22Rv1 (cell line): ENCODE measurements at regions not wholly inside any gene's neighbourhood (a gene's known extent, or its start where the extent isn't known, plus 50 kb on each side); places are given as distances from the start of the nearest gene placed in this dataset.

Source experiments
- CTCF ChIP-seq: fragments of 450-650 bp; IDR thresholded peaks from 2 replicates; pipeline ENCODE4 v1.5.1; 2017; ENCODE audit warnings: mild to moderate bottlenecking
- ZFX ChIP-seq: fragments of 450-650 bp; IDR thresholded peaks from 2 replicates; pipeline ENCODE4 v1.6.1; 2017; ENCODE audit warnings: antibody characterized with exemption, borderline replicate concordance

GRCh38 chr13:69391756-69392155, 715.9 kb upstream of the ATXN8OS start:
- TF ChIP-seq CTCF = no peak
- no peak for TF ChIP-seq ZFX
